IPS-15b (cell line): ENCODE measurements at regions not wholly inside any gene's neighbourhood (a gene's known extent, or its start where the extent isn't known, plus 50 kb on each side); places are given as distances from the start of the nearest gene placed in this dataset.

Experiments
- H3K27me3 ChIP-seq: one replicate; pipeline ENCODE4 v1.6.1; 2013; ENCODE audit warnings: low read length; ENCODE audit not compliant: control insufficient read depth, insufficient read depth
- H3K36me3 ChIP-seq: one replicate; pipeline ENCODE4 v1.6.1; 2013; ENCODE audit warnings: low read length; ENCODE audit not compliant: control insufficient read depth, insufficient read depth
- H3K4me1 ChIP-seq: one replicate; pipeline ENCODE4 v1.6.1; 2013; ENCODE audit warnings: mild to moderate bottlenecking, low read length; ENCODE audit not compliant: control insufficient read depth, insufficient read depth
- H3K4me3 ChIP-seq: one replicate; pipeline ENCODE4 v1.5.1; 2013; ENCODE audit warnings: low read depth, low read length
- H3K9ac ChIP-seq: one replicate; pipeline ENCODE4 v1.6.1; 2013; ENCODE audit warnings: low read depth, mild to moderate bottlenecking, low read length
- H3K9me3 ChIP-seq: one replicate; pipeline ENCODE4 v1.6.1; 2013; ENCODE audit warnings: mild to moderate bottlenecking, low read length; ENCODE audit not compliant: control insufficient read depth, insufficient read depth

DNA sequence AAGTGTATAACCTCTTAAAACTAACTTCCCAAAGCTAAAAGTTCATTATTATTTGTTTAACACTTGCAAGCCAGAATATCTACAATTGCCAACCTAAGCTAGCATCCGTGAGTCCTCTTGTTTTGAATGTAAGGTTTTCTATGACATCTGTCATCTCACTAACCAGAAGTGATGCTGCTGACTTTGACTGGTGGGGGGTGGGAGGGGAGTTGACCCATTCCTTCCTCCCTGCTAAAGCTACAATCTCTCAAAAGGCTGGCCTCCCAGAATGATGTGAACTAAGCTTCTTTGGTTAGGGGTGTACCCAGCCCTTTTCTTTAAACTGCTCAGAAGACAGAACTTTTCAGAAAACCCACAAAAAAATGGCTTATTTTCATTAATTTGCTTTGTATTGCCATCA is 280.6 kb downstream of the ZEB2 start:
- H3K4me3 ChIP-seq: no peak overlapping the region
- H3K27me3 ChIP-seq: no peaks in the 10 kb centered on the region
- H3K9me3 ChIP-seq: no peaks in the 10 kb centered on the region
- H3K4me1 ChIP-seq: peaks cover 14% of the 10 kb centered on the region
- no peak overlapping the region for H3K9ac ChIP-seq
- H3K36me3 ChIP-seq: no peaks in the 10 kb centered on the region

DNA sequence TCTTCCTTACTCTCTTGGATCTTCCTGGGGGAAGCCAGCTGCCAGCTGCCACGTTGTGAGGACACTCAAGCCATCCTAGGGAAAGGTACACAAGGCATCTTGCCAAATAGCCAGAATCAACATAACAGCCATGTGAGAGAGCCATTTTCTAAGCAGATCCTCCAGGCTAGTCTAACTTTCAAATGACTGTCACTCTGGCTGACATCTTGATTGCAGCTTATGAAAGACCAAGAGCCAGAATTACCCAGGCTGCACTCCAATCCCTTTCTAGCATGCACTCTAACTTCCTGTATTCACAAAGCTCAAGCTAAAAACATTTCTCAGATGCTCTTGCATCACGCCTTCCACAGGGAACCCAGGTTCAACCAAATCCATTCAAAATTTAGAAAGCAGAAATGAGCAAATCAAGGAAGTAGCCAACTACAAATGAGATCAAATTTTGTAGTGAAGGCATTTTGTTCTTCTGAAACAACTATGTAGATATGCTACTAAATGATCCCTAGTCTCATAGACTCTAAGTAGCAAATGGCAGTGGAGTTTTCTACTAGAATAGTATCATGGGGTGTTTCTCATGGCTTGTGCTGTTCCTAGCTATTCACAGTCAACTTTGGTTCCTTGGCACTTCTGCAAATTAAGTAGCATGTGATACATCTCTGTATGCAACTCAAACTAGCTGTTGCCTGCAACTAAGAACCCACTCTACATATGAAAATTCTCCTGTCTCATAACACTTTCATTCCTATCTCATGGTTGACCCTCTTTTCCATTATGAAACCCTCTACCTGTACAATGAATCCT is 281.9 kb downstream of the ZEB2 start:
- Histone ChIP-seq H3K27me3 (no peaks in the 10 kb centered on the region), H3K36me3 (no peaks in the 10 kb centered on the region), H3K9ac (no peak overlapping the region), H3K4me1 (peaks cover 18% of the 10 kb centered on the region), H3K9me3 (no peaks in the 10 kb centered on the region), H3K4me3 (no peak overlapping the region)

DNA sequence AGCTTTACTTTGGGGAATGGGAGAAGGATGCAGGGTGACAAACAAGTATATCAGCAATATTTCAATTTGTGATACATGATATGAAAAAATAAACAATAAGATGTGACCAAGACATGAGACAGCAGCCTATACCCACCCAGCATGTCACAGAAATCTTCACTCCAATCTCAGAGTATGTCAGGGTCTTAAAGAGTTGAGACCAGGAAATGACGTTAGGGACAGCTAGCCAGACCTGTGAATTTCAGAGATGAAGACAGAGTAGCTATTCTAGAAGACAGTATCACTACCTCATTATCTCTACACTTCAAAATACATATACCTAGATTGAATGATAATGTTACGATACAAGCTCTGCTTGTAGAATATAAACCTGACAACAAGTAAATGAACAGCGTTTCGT is 282.8 kb downstream of the ZEB2 start:
- Histone ChIP-seq H3K9ac (no peak overlapping the region), H3K4me3 (no peak overlapping the region), H3K27me3 (no peaks in the 10 kb centered on the region), H3K4me1 (peaks cover 18% of the 10 kb centered on the region), H3K36me3 (no peaks in the 10 kb centered on the region), H3K9me3 (no peaks in the 10 kb centered on the region)

DNA sequence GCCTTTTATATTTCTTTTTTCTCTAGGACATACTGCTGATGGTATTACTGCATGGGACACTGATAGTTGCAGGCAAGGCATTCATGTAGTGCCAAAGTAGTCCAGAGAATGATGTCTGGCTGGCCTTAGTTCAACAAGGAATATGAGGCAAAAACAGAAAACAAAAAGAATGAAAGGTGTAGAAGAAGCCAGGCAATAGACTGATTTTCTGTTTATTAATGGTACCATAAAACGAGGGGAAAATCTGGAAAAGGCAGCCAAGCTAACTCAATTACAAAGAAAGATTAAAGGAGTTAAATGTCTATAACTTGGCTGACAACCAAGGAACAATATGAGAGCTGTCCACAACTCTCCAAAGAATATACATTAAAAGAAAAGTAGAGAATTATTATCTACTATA is 284.9 kb downstream of the ZEB2 start:
- Histone ChIP-seq H3K4me1 (peaks cover 15% of the 10 kb centered on the region), H3K9me3 (no peaks in the 10 kb centered on the region), H3K9ac (no peak overlapping the region), H3K27me3 (no peaks in the 10 kb centered on the region), H3K4me3 (no peak overlapping the region), H3K36me3 (no peaks in the 10 kb centered on the region)

DNA sequence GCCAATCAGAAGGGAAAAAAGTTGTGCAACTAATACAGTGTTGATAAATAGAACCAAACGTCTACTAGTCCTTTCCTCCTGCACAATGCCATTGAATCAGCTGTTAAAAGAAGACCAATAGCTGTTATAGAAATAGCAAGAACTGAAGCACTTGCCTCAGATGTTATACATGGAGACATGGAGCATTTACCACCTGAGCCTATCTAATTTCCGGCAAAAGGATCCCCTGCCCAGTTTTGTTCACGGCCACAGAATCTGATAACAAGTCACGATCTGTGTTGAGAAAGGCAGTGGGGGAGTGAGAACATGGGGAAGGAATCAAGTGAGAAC is 285.4 kb downstream of the ZEB2 start:
- H3K4me3 ChIP-seq: no peak overlapping the region
- no peaks in the 10 kb centered on the region for H3K27me3 ChIP-seq
- H3K9ac ChIP-seq: no peak overlapping the region
- no peaks in the 10 kb centered on the region for H3K36me3 ChIP-seq
- H3K9me3 ChIP-seq: no peaks in the 10 kb centered on the region
- peaks cover 10% of the 10 kb centered on the region for H3K4me1 ChIP-seq

DNA sequence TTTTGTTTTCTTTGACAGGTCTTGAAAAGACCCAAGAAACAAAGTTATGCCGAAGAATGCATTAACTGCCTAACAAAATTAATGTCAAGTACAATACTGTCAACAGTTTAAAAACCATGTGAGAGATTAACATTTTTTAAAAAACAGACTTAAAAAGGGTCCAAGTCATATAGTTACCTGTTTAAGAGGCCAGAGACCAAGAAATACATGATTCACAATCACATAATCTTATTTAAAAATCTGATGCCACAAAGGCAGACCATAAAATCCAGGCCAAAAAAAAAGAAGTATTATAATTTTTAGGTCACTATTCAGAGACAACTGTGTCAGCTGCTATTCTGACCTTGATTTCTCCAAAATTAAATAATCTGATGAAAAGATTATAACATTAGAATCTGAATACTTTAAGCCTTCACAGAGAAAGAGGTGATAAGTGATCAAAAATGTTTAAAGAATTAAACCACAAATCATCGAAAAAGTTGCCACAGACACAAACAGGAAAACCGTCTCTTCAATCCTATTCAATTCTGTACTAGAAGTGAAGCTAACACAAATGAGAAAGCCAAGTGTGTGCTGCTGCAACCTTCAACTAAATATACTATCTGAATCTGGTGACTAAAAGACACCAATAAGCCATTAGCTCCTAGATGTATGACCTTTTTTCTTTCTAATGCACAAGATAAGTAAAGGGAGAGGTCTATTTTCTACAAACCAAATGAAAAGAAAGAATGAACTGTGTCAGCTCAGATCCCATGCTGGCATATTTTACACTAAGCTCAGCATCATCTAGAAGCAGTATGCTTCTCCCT is 286.0 kb downstream of the ZEB2 start:
- H3K9ac ChIP-seq: no peak overlapping the region

DNA sequence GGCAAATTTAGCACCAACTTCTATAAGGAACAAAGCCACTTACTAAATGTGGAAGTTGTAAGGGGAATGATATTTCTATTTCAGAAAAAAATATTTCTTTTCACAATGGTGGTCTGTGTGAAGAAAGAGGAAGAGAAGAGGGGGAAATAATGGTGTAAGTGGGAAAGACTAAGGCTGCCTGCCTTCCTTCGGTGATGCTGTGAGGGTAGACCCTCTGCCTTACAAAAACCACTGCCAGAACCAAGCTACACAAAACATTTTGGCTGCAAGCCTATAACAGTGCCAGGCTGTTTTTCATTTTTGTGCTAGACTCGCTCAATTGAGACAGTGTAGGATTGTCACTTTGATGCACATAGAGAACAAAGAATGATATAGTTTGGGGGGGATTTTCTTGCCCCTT is 286.6 kb downstream of the ZEB2 start:
- Histone ChIP-seq H3K9ac (no peak overlapping the region), H3K9me3 (no peaks in the 10 kb centered on the region), H3K4me3 (no peak overlapping the region), H3K4me1 (peaks cover 9% of the 10 kb centered on the region), H3K27me3 (no peaks in the 10 kb centered on the region), H3K36me3 (no peaks in the 10 kb centered on the region)

More for the DNA sequence above, 286.0 kb downstream of the ZEB2 start:
- H3K36me3 ChIP-seq: no peaks in the 10 kb centered on the region
- no peak overlapping the region for H3K4me3 ChIP-seq
- H3K4me1 ChIP-seq: peaks cover 9% of the 10 kb centered on the region
- no peaks in the 10 kb centered on the region for H3K9me3 ChIP-seq
- no peaks in the 10 kb centered on the region for H3K27me3 ChIP-seq

DNA sequence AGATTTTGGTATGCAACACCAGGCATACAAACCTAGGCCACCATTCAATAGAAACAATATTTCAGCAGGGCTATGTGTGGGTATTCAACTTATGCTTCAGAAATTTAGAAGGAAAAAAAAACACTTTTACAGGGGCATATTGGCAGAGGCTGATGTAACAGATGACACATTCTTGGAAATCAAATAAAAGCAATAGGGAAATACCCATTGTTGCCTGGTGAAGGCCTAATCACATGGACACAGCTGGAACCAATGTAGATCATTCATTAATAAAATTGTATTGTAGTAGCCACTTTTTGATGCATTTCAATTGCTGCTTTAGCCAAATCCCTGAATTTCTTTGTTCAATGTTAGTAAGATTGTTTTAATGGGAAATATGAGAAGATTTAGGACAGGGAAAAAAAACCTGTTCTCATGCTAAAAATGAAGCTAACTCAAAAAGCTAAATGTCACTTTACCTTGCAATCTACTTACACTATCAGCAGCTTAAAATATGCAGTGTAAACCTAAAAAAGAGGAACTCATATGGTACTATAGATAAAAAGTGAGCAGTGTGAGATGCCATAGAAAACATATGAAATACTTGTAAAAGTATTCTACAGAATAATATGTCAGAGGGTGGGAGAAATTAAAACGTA is 289.4 kb downstream of the ZEB2 start:
- Histone ChIP-seq H3K9me3 (no peaks in the 10 kb centered on the region), H3K4me1 (peaks cover 13% of the 10 kb centered on the region), H3K9ac (no peak overlapping the region), H3K36me3 (no peaks in the 10 kb centered on the region), H3K4me3 (no peak overlapping the region), H3K27me3 (no peaks in the 10 kb centered on the region)

DNA sequence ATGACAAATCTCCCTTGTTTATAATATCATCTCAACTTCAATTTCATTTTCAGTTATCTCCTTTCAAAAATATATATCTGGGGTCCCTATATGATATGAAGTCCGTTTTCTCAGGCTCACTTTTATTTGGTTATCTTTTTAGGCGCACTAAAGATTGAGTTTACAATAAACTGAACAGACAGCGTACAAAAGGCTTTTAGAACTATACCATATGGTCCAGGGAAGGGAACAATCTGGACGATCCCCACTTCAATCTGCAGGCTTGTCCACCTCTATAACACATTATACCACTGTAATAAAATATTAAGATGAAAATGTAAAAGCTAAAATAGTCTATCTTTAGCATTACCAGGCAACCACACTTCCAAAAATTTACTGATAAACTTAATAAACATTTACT is 289.9 kb downstream of the ZEB2 start:
- no peak overlapping the region for H3K9ac ChIP-seq
- no peaks in the 10 kb centered on the region for H3K27me3 ChIP-seq
- no peak overlapping the region for H3K4me3 ChIP-seq
- peaks cover 13% of the 10 kb centered on the region for H3K4me1 ChIP-seq
- H3K9me3 ChIP-seq: no peaks in the 10 kb centered on the region
- no peaks in the 10 kb centered on the region for H3K36me3 ChIP-seq

DNA sequence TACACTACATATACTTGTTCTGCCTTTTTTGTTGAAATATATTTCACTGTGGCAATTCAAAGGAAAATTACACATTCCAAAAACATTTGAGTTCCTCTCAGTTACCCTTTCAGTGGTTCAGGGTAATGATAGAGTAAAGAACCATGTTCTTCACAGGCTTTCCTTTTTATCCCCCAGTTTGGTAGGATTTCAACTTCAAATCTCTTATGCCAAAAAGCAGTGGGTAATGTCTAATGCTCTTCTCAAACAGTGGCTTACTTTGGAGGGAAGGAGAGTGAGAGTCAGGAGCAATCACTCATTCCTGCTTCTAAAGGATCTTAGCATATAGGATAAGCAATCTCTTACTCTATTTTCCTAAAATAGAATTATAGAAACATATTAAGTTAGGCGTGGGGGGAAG is 290.6 kb downstream of the ZEB2 start:
- peaks cover 11% of the 10 kb centered on the region for H3K4me1 ChIP-seq
- no peak overlapping the region for H3K9ac ChIP-seq
- no peak overlapping the region for H3K4me3 ChIP-seq
- no peaks in the 10 kb centered on the region for H3K27me3 ChIP-seq
- no peaks in the 10 kb centered on the region for H3K9me3 ChIP-seq
- no peaks in the 10 kb centered on the region for H3K36me3 ChIP-seq

DNA sequence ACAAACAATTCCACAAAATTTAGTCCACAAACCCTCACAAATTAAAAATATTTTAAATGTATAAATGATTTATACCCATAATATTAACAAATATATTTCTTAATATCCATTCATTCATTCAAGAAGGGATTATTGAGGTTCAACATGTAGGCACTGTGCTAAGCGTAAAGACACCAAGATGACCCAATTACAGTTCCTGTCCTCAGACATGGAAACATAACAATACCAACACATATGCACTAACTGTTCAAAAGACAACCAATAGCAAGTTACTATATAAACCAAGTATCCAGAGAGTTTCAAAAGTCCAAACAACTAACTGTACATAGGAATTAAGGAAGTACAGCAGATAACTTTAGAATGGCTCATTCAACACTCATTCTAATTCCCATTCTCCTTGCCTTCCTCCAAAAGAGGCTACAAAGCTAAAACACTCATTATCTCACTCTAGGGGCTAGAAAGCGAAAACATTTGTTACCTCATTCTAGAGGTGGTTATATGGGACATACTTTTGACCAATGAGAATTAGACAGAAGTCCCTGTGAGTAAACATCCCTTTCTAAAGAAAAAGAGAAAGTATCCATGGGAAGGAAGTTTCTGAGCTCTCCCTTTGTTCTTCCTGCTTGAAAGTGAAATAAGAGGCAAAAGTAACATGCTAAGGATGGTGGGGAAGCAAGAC is 292.4 kb downstream of the ZEB2 start:
- Histone ChIP-seq H3K4me3 (no peak overlapping the region), H3K36me3 (no peaks in the 10 kb centered on the region), H3K27me3 (no peaks in the 10 kb centered on the region), H3K9me3 (no peaks in the 10 kb centered on the region), H3K9ac (no peak overlapping the region), H3K4me1 (peaks cover 7% of the 10 kb centered on the region)
